ENCODE measurements at regions not wholly inside any gene's neighbourhood (a gene's known extent, or its start where the extent isn't known, plus 50 kb on each side); places are given as distances from the start of the nearest gene placed in this dataset.
"Not testable (repeated sequence)": the region's sequence is repeated elsewhere in the genome, so short reads cannot be mapped to it uniquely, and the experiment has no call there.

DNA sequence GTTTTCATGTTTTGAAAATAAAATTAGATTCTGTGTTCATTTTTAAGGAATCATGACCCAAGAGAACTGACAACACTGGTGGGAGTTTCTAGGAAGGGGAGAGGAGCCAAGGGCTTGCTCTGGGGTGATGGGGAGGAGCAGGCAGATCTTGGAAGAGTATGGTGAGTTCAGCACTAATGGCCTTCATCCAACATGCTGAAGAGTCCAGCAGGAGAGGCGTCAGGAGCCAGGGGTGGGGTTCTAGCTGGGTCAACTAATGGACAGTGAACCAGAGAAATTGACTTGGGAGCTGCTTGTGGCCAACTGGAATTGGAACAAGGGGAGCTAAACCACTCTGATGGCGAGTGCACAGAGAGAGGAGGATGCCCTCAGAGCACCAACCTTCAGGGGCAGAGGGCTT, 107.1 kb downstream of the MRPL14 start (continued):
- TF ChIP-seq CTCF (IDR thresholded peaks at IDR 0.05) = no peak
- TF ChIP-seq TCF12 (IDR thresholded peaks at IDR 0.05) = no peak
- no peak for TF ChIP-seq TEAD4 (IDR thresholded peaks at IDR 0.05; ENCODE audit: borderline replicate concordance, insufficient read depth)

DNA sequence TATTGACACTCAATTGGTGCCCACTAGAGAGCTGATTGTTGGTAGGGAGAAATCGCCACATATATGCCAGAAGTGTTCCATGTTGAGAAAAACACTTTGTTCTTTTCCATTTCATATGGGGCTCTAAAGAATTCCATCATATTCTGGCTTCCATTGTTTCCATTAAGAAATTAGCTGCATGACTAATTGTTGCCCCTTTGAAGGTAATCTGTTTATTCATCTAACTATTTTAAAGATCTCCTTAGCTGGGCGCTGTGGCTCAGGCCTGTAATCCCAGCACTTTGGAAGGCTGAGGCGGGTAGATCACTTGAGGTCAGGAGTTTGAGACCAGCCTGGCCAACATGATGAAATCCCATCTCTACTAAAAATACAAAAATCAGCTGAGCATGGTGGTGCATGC, 109.9 kb downstream of the MRPL14 start:
- H3K79me2 ChIP-seq (ENCODE audit: insufficient read depth); H4K20me1 ChIP-seq (ENCODE audit: insufficient read depth); H3K9me2 ChIP-seq; H3K9ac ChIP-seq; POLR2A ChIA-PET; DNase-seq; H3K4me3 ChIP-seq (ENCODE audit: low read depth in 2 of 2, low read length in 1 of 2); H3K4me1 ChIP-seq (ENCODE audit: control insufficient read depth in 1 of 2, insufficient read depth in 2 of 2, low read depth in 1 of 2, low read length in 1 of 2); H2AFZ ChIP-seq (ENCODE audit: low read depth); H3K27me3 ChIP-seq (ENCODE audit: insufficient read depth); H3K4me2 ChIP-seq; H3F3A ChIP-seq (replicated peaks; ENCODE audit: insufficient read depth); H3K27ac ChIP-seq (ENCODE audit: low read depth in 2 of 2, low read length in 1 of 2); H3K36me3 ChIP-seq (replicated peaks in 1 of 2; ENCODE audit: control insufficient read depth in 1 of 2, insufficient read depth in 2 of 2, low read length in 1 of 2): not testable (repeated sequence)
- CTCF ChIA-PET = interaction anchor here (0.9 to 2.5 kb wide), 4 partner anchors 58 to 248 kb away, joined by 3 to 7 read pairs (median 4); no protein-coding TSS in a partner anchor
- WGBS (ENCODE audit: low lambda C conversion rate) = 81% methylated on average over 3 of the region's 3 CpGs
- peaks cover 11% of the 10 kb centered on the region; the same call in 1 of the 2 replicates for H3K9me3 ChIP-seq

DNA sequence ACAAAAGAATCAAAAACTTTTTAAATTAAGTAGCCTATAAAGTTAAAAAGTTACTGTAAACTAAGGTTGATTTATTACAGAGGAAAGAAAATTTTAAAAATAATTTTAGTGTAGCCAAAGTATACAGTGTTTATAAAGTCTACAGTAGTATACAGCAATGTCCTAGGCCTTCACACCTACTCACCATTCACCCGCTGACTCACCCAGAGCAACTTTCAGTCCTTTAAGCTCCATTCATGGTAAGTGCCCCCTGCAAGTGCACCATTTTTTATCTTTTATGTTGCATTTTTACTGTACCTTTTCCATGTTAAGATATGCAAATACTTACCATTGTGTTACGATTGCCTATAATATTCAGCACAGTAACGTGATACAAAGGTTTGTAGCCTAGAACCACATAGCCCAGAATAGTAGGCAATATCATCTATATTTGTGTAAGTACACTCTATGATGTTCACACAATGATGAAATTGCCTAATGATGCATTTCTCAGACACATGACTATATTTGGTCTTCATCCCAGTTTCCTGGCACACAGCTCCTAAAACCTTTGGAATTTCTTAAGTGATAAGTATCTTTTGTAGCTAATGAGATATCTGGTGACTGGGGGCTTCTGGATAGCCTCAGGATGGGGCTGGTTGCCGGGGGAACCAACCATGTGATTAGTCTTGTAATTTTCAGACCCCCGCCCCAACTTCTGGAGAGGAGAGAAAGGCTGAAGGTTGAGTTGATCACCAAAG, 111.0 kb downstream of the MRPL14 start:
- CTCF ChIA-PET = interaction anchor here (0.6 to 1.5 kb wide), 6 partner anchors 9 to 166 kb away, joined by 3 to 4 read pairs (median 3); no protein-coding TSS in a partner anchor
- Histone ChIP-seq H2AFZ (ENCODE audit: low read depth) (no peak overlapping the region), H3K27ac (ENCODE audit: low read depth in 2 of 2, low read length in 1 of 2) (no peak overlapping the region), H3K9me2 (no peaks in the 10 kb centered on the region), H3K9ac (no peak overlapping the region), H3K36me3 (replicated peaks in 1 of 2; ENCODE audit: control insufficient read depth in 1 of 2, insufficient read depth in 2 of 2, low read length in 1 of 2) (no peaks in the 10 kb centered on the region), H3K4me3 (ENCODE audit: low read depth in 2 of 2, low read length in 1 of 2) (no peak overlapping the region), H3K4me2 (no peak overlapping the region), H3K4me1 (ENCODE audit: control insufficient read depth in 1 of 2, insufficient read depth in 2 of 2, low read depth in 1 of 2, low read length in 1 of 2) (peaks cover 7 to 8% of the 10 kb centered on the region in 2 experiments; a peak in 2 of 4 replicates), H3F3A (replicated peaks; ENCODE audit: insufficient read depth) (peaks cover 15% of the 10 kb centered on the region), H3K9me3 (peaks cover 11% of the 10 kb centered on the region; the same call in 1 of the 2 replicates), H4K20me1 (ENCODE audit: insufficient read depth) (no peaks in the 10 kb centered on the region), H3K79me2 (ENCODE audit: insufficient read depth) (no peaks in the 10 kb centered on the region), H3K27me3 (ENCODE audit: insufficient read depth) (no peaks in the 10 kb centered on the region)
- DNase-seq = no peak
- TF ChIP-seq SMC3 (IDR thresholded peaks at IDR 0.05; ENCODE audit: low read depth, low read length) (no peak), TEAD4 (IDR thresholded peaks at IDR 0.05; ENCODE audit: borderline replicate concordance, insufficient read depth) (no peak), RAD21 (IDR thresholded peaks at IDR 0.05; ENCODE audit: low read length) (no peak), RXRA (IDR thresholded peaks at IDR 0.05; ENCODE audit: borderline replicate concordance, low read depth) (no peak), JUND (IDR thresholded peaks at IDR 0.05) (no peak), ELF1 (IDR thresholded peaks at IDR 0.05) (no peak), GATA2 (CRISPR knock-in tag; IDR thresholded peaks at IDR 0.05) (no peak), SIN3A (IDR thresholded peaks at IDR 0.05; ENCODE audit: borderline replicate concordance, low read depth, low read length) (no peak), MEF2A (IDR thresholded peaks at IDR 0.05; ENCODE audit: borderline replicate concordance, low read depth) (no peak), EZH2phosphoT487 (IDR thresholded peaks at IDR 0.05; ENCODE audit: borderline replicate concordance, low read depth) (no peak), MAX (IDR thresholded peaks at IDR 0.05; ENCODE audit: low read depth) (no peak), GABPA (IDR thresholded peaks at IDR 0.05; ENCODE audit: low read depth) (no peak), CTCF (IDR thresholded peaks at IDR 0.05) (no peak)
- TF ChIP-seq, protein P1, sequence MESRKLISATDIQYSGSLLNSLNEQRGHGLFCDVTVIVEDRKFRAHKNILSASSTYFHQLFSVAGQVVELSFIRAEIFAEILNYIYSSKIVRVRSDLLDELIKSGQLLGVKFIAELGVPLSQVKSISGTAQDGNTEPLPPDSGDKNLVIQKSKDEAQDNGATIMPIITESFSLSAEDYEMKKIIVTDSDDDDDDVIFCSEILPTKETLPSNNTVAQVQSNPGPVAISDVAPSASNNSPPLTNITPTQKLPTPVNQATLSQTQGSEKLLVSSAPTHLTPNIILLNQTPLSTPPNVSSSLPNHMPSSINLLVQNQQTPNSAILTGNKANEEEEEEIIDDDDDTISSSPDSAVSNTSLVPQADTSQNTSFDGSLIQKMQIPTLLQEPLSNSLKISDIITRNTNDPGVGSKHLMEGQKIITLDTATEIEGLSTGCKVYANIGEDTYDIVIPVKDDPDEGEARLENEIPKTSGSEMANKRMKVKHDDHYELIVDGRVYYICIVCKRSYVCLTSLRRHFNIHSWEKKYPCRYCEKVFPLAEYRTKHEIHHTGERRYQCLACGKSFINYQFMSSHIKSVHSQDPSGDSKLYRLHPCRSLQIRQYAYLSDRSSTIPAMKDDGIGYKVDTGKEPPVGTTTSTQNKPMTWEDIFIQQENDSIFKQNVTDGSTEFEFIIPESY (IDR thresholded peaks at IDR 0.05; ENCODE audit: borderline replicate concordance, low read depth) = no peak
- WGBS (ENCODE audit: low lambda C conversion rate) = 83% methylated on average over 5 of the region's 5 CpGs
- POLR2A ChIA-PET = no interaction called here

All from SK-N-SH (cell line).